GM12878 (cell line): ENCODE measurements at regions not wholly inside any gene's neighbourhood (a gene's known extent, or its start where the extent isn't known, plus 50 kb on each side); places are given as distances from the start of the nearest gene placed in this dataset.

Experiments used
- PAX5 ChIP-seq: IDR thresholded peaks from 2 replicates; pipeline ENCODE4 v1.6.1; 2011; ENCODE audit warnings: low read depth, low read length, borderline replicate concordance
- POLR2AphosphoS5 ChIP-seq: IDR thresholded peaks from 2 replicates; pipeline ENCODE4 v1.6.1; 2011; ENCODE audit warnings: mild to moderate bottlenecking, low read length, inconsistent platforms
- SIN3A ChIP-seq: IDR thresholded peaks from 2 replicates; pipeline ENCODE4 v1.6.1; 2012; ENCODE audit warnings: low read depth, low read length, improper control_type of control experiment
- TF ChIP-seq, protein P1 (sequence below), 3 experiments: IDR thresholded peaks in 2 of 3; conservative IDR thresholded peaks in 1 of 3; 2 replicates each; pipeline ENCODE4 v1.5.1; 2011; ENCODE audit warnings: low read depth in 3 of 3, low read length in 3 of 3, mild to moderate bottlenecking in 3 of 3, control low read depth in 2 of 3, moderate library complexity in 2 of 3, inconsistent platforms in 1 of 3, mixed read lengths in 1 of 3; ENCODE audit not compliant: control insufficient read depth in 2 of 3, insufficient read depth in 1 of 3; ENCODE audit errors: extremely low read depth in 1 of 3
- TF ChIP-seq, protein P2 (sequence below): fragments of 450-650 bp; IDR thresholded peaks from 2 replicates; pipeline ENCODE4 v1.6.1; 2016; ENCODE audit warnings: mild to moderate bottlenecking

DNA sequence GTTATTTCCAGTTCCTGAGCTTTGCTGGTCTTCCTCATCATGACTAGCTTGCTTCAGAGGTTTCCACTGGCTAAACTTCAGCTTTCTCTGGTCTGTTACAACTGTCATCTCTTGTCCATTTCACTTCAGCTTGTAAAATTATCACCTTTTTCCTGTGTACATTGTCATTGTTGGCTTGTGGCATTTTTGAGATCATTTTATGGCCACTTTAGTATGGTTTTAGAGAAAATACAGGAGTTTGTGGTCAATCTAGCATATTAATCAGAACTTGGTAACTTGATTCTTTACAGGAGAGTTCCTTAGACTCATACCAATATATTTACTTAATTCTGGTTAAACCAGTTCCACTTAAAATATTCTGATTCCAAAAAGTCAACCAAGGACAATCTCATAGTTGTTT, 235.9 kb upstream of the KITLG start:
- TF ChIP-seq POLR2AphosphoS5 (no peak), SIN3A (no peak), PAX5 (no peak)
- TF ChIP-seq, protein P1, sequence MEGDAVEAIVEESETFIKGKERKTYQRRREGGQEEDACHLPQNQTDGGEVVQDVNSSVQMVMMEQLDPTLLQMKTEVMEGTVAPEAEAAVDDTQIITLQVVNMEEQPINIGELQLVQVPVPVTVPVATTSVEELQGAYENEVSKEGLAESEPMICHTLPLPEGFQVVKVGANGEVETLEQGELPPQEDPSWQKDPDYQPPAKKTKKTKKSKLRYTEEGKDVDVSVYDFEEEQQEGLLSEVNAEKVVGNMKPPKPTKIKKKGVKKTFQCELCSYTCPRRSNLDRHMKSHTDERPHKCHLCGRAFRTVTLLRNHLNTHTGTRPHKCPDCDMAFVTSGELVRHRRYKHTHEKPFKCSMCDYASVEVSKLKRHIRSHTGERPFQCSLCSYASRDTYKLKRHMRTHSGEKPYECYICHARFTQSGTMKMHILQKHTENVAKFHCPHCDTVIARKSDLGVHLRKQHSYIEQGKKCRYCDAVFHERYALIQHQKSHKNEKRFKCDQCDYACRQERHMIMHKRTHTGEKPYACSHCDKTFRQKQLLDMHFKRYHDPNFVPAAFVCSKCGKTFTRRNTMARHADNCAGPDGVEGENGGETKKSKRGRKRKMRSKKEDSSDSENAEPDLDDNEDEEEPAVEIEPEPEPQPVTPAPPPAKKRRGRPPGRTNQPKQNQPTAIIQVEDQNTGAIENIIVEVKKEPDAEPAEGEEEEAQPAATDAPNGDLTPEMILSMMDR (IDR thresholded peaks at IDR 0.05 in 2 of 3, conservative IDR thresholded peaks at IDR 0.05 in 1 of 3; ENCODE audit: control insufficient read depth in 2 of 3, extremely low read depth in 1 of 3, insufficient read depth in 1 of 3, low read depth in 3 of 3, low read length in 3 of 3) = no peak
- TF ChIP-seq, protein P2, sequence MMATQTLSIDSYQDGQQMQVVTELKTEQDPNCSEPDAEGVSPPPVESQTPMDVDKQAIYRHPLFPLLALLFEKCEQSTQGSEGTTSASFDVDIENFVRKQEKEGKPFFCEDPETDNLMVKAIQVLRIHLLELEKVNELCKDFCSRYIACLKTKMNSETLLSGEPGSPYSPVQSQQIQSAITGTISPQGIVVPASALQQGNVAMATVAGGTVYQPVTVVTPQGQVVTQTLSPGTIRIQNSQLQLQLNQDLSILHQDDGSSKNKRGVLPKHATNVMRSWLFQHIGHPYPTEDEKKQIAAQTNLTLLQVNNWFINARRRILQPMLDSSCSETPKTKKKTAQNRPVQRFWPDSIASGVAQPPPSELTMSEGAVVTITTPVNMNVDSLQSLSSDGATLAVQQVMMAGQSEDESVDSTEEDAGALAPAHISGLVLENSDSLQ = no peak
